ENCODE measurements at regions not wholly inside any gene's neighbourhood (a gene's known extent, or its start where the extent isn't known, plus 50 kb on each side); places are given as distances from the start of the nearest gene placed in this dataset.

- H3K36me3 Mint-ChIP-seq = no peaks in the 10 kb centered on the region
- DNase-seq (no peak), ATAC-seq (ENCODE audit: low read depth in 2 of 2) (no peak)
- no peak overlapping the region for H3K4me3 Mint-ChIP-seq
- H3K27ac Mint-ChIP-seq = no peak overlapping the region
- H3K9me3 Mint-ChIP-seq = no peaks in the 10 kb centered on the region
- no peaks in the 10 kb centered on the region for H3K27me3 Mint-ChIP-seq
- H3K4me1 Mint-ChIP-seq = peaks cover under 1 to 3% (median 2%) of the 10 kb centered on the region in 3 donors
Measured at GRCh38 chr2:226142463-226142862, 657.2 kb downstream of the IRS1 start.

GRCh38 chr2:226140594-226140993, 659.0 kb downstream of the IRS1 start:
- Mint-ChIP-seq H3K9me3 (no peaks in the 10 kb centered on the region), H3K27ac (no peak overlapping the region), H3K36me3 (no peaks in the 10 kb centered on the region), H3K27me3 (no peaks in the 10 kb centered on the region), H3K4me1 (peaks cover 10 to 19% (median 12%) of the 10 kb centered on the region in 3 donors), H3K4me3 (no peak overlapping the region)
- ATAC-seq (ENCODE audit: low read depth in 2 of 2) (no peak), DNase-seq (no peak)

GRCh38 chr2:226139759-226140158, 659.9 kb downstream of the IRS1 start:
- H3K4me1 Mint-ChIP-seq = peaks cover 10 to 19% (median 12%) of the 10 kb centered on the region in 3 donors
- H3K27me3 Mint-ChIP-seq = no peaks in the 10 kb centered on the region
- no peak overlapping the region for H3K27ac Mint-ChIP-seq
- no peaks in the 10 kb centered on the region for H3K9me3 Mint-ChIP-seq
- H3K36me3 Mint-ChIP-seq = no peaks in the 10 kb centered on the region
- H3K4me3 Mint-ChIP-seq = no peak overlapping the region
- no peak for DNase-seq
- no peak for ATAC-seq (ENCODE audit: low read depth in 2 of 2)

GRCh38 chr2:226137201-226137811, 662.3 kb downstream of the IRS1 start:
- H3K27ac Mint-ChIP-seq = peak overlapping the region in 3 of 6 donors; percentile 16 to 49 (median 38)
- peak; percentile 2 for DNase-seq
- no peaks in the 10 kb centered on the region for H3K9me3 Mint-ChIP-seq
- peaks cover 0 to 4% (median 0%) of the 10 kb centered on the region in 3 donors for H3K27me3 Mint-ChIP-seq
- peak overlapping the region in 4 of 8 donors; percentile 1 to 57 (median 26) for H3K4me3 Mint-ChIP-seq
- H3K36me3 Mint-ChIP-seq = no peaks in the 10 kb centered on the region
- H3K4me1 Mint-ChIP-seq = peaks cover 10 to 19% (median 12%) of the 10 kb centered on the region in 3 donors
- ATAC-seq (ENCODE audit: low read depth in 2 of 2) = peak; percentile 80 to 91

- DNase-seq (peak; percentile 5), ATAC-seq (ENCODE audit: low read depth in 2 of 2) (peak; percentile 68 to 70)
- Mint-ChIP-seq H3K4me1 (peaks cover 10 to 19% (median 12%) of the 10 kb centered on the region in 3 donors), H3K4me3 (peak overlapping the region in 6 of 8 donors; percentile 10 to 57 (median 26)), H3K9me3 (no peaks in the 10 kb centered on the region), H3K36me3 (no peaks in the 10 kb centered on the region), H3K27ac (peak overlapping the region in 1 of 6 donors; percentile 16), H3K27me3 (peaks cover 0 to 7% (median 0%) of the 10 kb centered on the region in 3 donors)
Measured at GRCh38 chr2:226136739-226137138, 662.9 kb downstream of the IRS1 start.

- Mint-ChIP-seq H3K27me3 (peaks cover 0 to 7% (median 0%) of the 10 kb centered on the region in 3 donors), H3K4me1 (peaks cover 10 to 19% (median 12%) of the 10 kb centered on the region in 3 donors), H3K36me3 (no peaks in the 10 kb centered on the region), H3K4me3 (peak overlapping the region in 1 of 8 donors; percentile 25), H3K9me3 (no peaks in the 10 kb centered on the region), H3K27ac (peak overlapping the region in 2 of 6 donors; percentile 68 to 79)
- DNase-seq (no peak), ATAC-seq (ENCODE audit: low read depth in 2 of 2) (no peak)
Measured at GRCh38 chr2:226135861-226136548, 663.6 kb downstream of the IRS1 start.

GRCh38 chr2:226132323-226133215, 667.1 kb downstream of the IRS1 start:
- DNase-seq (no peak), ATAC-seq (ENCODE audit: low read depth in 2 of 2) (no peak)
- no peaks in the 10 kb centered on the region for H3K9me3 Mint-ChIP-seq
- H3K4me3 Mint-ChIP-seq = no peak overlapping the region
- no peaks in the 10 kb centered on the region for H3K36me3 Mint-ChIP-seq
- peaks cover 0 to 15% (median 2%) of the 10 kb centered on the region in 3 donors for H3K27me3 Mint-ChIP-seq
- H3K27ac Mint-ChIP-seq = no peak overlapping the region
- H3K4me1 Mint-ChIP-seq = peaks cover 10 to 17% (median 11%) of the 10 kb centered on the region in 3 donors

- H3K36me3 Mint-ChIP-seq = no peaks in the 10 kb centered on the region
- DNase-seq = no peak
- ATAC-seq (ENCODE audit: low read depth in 2 of 2) = no peak
- H3K4me1 Mint-ChIP-seq = peaks cover 0 to 6% (median 0%) of the 10 kb centered on the region in 3 donors
- H3K27me3 Mint-ChIP-seq = peaks cover 0 to 17% (median 6%) of the 10 kb centered on the region in 3 donors
- H3K4me3 Mint-ChIP-seq = no peak overlapping the region
- no peak overlapping the region for H3K27ac Mint-ChIP-seq
- H3K9me3 Mint-ChIP-seq = no peaks in the 10 kb centered on the region
Measured at GRCh38 chr2:226131299-226131784, 668.3 kb downstream of the IRS1 start.

- no peak overlapping the region for H3K27ac Mint-ChIP-seq
- ATAC-seq (ENCODE audit: low read depth in 2 of 2) = no peak
- DNase-seq = no peak
- H3K4me3 Mint-ChIP-seq = no peak overlapping the region
- peaks cover 0 to 17% (median 6%) of the 10 kb centered on the region in 3 donors for H3K27me3 Mint-ChIP-seq
- no peaks in the 10 kb centered on the region for H3K9me3 Mint-ChIP-seq
- H3K36me3 Mint-ChIP-seq = no peaks in the 10 kb centered on the region
- no peaks in the 10 kb centered on the region for H3K4me1 Mint-ChIP-seq
Measured at GRCh38 chr2:226130192-226130591, 669.4 kb downstream of the IRS1 start.

GRCh38 chr2:226127682-226128081, 671.9 kb downstream of the IRS1 start:
- ATAC-seq (ENCODE audit: low read depth in 2 of 2) (no peak), DNase-seq (no peak)
- H3K27ac Mint-ChIP-seq = peak overlapping the region in 1 of 6 donors; percentile 19
- H3K36me3 Mint-ChIP-seq = no peaks in the 10 kb centered on the region
- no peak overlapping the region for H3K4me3 Mint-ChIP-seq
- no peaks in the 10 kb centered on the region for H3K4me1 Mint-ChIP-seq
- H3K27me3 Mint-ChIP-seq = peaks cover 0 to 21% (median 6%) of the 10 kb centered on the region in 3 donors
- H3K9me3 Mint-ChIP-seq = no peaks in the 10 kb centered on the region

- no peaks in the 10 kb centered on the region for H3K4me1 Mint-ChIP-seq
- no peaks in the 10 kb centered on the region for H3K9me3 Mint-ChIP-seq
- H3K36me3 Mint-ChIP-seq = no peaks in the 10 kb centered on the region
- H3K27ac Mint-ChIP-seq = no peak overlapping the region
- H3K4me3 Mint-ChIP-seq = no peak overlapping the region
- ATAC-seq (ENCODE audit: low read depth in 2 of 2) = no peak
- DNase-seq = no peak
- peaks cover 0 to 14% (median 6%) of the 10 kb centered on the region in 3 donors for H3K27me3 Mint-ChIP-seq
Measured at GRCh38 chr2:226126104-226126503, 673.5 kb downstream of the IRS1 start.

GRCh38 chr2:226125176-226125883, 674.3 kb downstream of the IRS1 start:
- no peak overlapping the region for H3K27ac Mint-ChIP-seq
- no peak overlapping the region for H3K4me3 Mint-ChIP-seq
- H3K9me3 Mint-ChIP-seq = no peaks in the 10 kb centered on the region

More at GRCh38 chr2:226125176-226125883, 674.3 kb downstream of the IRS1 start:
- H3K36me3 Mint-ChIP-seq = no peaks in the 10 kb centered on the region
- H3K4me1 Mint-ChIP-seq = no peaks in the 10 kb centered on the region
- peaks cover 0 to 14% (median 6%) of the 10 kb centered on the region in 3 donors for H3K27me3 Mint-ChIP-seq
- DNase-seq (no peak), ATAC-seq (ENCODE audit: low read depth in 2 of 2) (no peak)

Measured in naive B cell (primary cell).